Stimulated activated CD8-positive, alpha-beta memory T cell treated with anti-CD3 and anti-CD28 coated beads, Interleukin-2, amount 100 ng/mL, for 1 hour (primary cell): ENCODE measurements at regions not wholly inside any gene's neighbourhood (a gene's known extent, or its start where the extent isn't known, plus 50 kb on each side); places are given as distances from the start of the nearest gene placed in this dataset.
A peak's percentile ranks its signal among the peaks of the same experiment; 100 is the strongest.
"Not testable (repeated sequence)": the region's sequence is repeated elsewhere in the genome, so short reads cannot be mapped to it uniquely, and the experiment has no call there.

Source experiments
- DNase-seq, 2 donors: peaks; one replicate each; pipeline ENCODE4 v3.0.0-alpha.2; 2020; ENCODE audit warnings: low read depth in 2 of 2

DNA sequence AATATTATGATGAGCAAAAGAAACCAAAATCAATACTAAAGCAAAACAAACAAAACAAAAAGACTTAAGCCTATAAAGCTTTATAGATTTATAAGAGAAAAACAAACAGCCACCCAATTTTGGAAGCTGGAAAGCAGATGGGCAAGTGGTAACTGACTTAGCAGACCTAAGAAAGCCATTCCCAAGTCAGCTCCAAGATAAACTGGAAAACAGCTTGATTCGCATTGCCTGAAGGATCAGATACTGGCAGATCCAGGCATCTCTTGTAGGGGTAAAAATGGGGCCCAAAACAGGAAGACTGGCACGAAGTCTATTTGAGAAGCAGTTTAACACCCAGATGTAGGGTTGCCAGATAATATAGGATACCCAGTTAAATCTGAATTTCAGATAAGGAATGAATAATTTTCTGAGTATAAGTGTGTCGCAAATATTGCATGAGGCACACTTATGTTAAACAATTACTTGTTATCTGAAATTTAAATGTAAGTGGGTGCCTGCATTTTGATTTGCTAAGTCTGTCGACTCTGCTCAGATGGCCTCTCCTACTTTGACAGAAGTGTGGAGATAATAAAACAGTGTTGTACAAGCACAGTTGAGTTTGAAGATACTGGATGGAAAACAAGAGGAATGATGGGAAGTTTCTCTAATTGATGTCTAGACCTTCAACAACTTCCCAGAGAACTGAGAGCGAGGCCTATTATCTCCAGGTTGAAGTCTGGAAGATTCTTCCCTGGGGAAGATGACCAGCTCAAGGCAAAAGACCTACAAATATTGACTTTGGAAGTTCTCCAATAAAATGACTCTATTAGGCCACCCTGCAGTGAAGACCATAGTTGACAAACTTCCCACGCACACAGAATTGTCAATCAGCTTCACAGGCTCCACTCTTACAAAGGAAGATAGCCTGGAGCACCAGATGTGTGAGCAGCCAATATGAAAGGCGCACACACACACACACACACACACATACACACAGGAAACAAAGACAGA lies 113.4 kb downstream of the FAM50B start:
- DNase-seq = no peak

DNA sequence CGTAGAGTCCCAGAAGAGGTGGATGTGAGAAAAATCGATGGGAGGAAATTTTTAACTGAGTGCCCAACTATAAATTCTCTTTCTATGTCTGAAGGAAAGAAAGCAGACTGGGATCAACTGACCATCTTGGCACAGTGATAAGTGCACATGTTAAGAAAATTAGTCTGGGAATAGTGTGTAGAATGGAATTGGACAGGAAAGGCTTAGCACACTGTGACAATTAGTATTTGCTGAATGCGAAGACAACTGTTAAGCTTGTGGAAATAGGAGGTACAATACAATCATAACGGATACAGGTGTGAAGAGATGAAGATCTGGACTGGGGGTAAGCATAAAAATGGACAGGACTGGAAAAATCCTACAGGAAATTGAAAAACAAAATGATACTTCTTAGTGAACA lies 114.3 kb downstream of the FAM50B start:
- no peak for DNase-seq

DNA sequence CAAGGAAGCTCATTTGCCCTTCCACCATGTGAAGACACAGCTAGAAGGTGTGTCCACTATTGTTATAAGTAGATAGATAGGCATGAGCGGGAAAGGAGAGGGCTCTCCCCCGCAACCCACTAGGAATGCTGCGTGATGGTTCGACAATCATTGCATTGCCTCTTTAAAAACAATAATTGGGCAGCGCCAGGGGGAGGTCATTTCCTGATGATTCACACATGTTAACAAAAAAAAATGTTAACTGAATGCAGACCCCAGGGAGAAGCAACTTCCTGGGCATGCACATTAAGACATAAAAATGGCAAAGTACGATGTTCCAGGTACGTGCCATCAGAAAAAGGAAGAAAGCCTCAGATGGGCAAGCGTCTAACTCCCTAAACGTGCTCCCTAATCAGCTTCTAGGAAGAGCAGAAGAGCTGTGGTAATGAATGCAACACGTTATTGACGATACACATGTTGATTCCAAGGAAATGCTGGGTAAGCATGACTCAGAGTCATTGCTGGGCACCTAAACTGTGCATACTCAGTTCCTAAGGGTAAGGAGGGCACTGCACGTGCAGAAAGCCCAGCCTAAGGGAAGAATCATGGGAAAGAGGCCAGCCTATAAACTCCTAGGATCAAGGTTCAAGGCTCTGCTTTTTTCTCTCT lies 113.7 kb downstream of the FAM217A start:
- DNase-seq = no peak

DNA sequence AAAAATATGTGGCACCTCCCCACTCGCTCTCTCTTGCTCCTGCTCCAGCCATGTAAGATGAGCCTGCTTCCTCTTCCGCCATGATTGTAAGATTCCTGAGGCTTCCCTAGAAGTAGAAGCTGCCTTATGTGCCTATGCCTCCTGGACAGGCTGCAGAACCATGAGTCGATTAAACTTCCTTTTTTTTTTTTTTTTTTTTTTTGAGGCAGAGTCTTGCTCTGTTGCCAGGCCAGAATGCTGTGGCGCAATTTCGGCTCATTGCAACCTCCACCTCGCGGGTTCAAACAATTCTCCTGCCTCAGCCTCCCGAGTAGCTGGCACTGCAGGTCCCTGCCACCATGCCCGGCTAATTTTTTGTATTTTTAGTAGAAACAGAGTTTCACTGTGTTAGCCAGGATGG lies 112.5 kb downstream of the FAM217A start:
- DNase-seq = no peak

DNA sequence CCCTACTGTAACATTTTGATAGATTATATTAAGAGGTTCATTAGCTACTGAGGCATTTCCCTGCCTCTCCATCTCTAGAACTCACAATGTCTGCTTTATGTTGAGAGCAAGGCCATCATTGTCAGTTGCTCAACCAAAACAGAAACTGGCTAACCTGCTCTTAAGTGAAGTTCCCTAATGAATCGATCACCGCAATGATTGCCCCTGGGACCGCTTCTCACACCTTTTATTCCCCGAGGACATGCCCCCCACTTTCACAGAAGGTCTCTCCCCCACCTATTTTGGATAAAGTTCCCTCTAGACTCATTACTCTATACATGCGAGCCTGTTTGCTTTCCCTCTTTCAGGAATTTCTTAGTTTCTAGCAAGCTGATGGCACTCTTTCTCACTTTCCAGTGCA lies 108.8 kb downstream of the FAM217A start:
- DNase-seq = no peak

DNA sequence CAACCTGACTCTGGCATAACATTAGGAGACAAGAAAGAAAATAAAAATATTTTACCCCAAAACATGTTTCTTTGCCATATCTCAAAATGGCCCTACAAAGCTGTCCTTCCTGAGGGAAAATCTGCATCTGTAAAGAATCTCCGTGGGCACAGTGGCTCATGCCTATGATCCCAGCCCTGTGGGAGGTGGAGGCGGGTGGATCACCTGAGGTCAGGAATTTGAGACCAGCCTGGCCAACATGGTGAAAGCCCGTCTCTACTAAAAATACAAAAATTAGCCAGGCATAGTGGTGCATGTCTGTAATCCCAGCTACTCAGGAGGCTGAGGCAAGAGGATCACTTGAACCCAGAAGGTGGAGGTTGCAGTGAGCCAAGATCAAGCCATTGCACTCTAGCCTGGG lies 105.8 kb downstream of the FAM217A start:
- DNase-seq = not testable (repeated sequence)

DNA sequence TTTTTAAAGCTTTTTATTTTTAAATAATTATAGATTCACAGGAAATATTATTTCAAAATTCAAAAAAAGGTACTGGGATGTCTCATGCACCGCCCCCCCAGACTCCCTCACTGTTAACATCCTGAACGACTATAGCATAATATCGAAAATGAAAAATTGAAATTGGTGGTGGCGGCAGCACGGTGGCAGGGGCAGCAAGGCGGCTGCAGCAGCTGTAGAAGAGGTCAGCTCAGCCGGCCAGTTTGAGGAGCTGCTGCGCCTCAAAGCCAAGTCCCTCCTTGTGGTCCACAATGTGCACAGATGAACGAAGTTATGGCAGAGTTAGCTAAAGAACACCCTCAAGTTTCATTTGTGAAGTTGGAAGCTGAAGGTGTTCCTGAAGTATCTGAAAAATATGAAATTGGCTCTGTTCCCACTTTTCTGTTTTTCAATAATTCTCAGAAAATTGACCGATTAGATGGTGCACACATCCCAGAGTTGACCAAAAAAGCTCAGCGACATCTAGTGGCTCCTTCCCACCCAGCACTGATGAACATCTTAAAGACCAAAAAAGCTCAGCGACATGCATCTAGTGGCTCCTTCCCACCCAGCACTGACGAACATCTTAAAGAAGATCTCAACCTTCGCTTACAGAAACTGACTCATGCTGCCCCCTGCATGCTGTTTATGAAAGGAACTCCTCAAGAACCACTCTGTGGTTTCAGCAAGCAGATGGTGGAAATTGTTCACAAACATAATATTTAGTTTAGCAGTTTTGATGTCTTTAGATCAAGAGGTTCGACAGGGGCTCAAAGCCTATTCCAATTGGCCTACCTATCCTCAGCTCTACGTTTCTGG lies 100.8 kb downstream of the FAM217A start:
- DNase-seq = peak; percentile 5 to 13

DNA sequence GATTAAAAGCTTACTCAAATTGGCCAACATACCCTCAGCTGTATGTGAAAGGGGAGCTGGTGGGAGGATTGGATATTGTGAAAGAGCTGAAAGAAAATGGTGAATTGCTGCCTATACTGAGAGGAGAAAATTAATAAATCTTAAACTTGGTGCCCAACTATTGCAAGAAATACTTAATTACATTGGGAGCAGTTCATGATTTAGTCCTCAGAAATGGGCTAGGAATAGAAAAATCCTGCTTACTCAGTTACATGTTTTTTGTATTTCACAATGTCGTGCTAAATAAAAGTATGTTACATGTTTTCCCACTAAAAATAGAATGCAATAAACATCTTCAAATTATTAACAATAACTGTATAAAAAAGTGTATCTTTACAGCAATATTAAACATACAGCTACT lies 100.0 kb downstream of the FAM217A start:
- DNase-seq = not testable (repeated sequence)

DNA sequence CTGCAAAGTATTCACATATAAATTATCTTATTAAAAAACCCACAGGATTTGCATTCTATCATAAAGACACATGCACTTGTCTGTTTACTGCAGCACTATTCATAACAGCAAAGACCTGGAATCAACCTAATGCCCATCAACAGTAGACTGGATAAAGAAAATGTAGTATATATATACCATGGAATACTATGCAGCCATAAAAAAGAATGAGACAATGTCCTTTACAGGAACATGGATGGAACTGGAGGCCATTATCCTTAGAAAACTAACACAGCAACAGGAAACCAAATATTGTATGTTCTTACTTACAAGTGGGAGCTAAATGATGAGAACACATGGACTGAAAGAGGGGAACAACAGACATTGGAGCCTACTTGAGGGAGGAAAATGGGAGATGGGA lies 97.0 kb downstream of the FAM217A start:
- DNase-seq = no peak

DNA sequence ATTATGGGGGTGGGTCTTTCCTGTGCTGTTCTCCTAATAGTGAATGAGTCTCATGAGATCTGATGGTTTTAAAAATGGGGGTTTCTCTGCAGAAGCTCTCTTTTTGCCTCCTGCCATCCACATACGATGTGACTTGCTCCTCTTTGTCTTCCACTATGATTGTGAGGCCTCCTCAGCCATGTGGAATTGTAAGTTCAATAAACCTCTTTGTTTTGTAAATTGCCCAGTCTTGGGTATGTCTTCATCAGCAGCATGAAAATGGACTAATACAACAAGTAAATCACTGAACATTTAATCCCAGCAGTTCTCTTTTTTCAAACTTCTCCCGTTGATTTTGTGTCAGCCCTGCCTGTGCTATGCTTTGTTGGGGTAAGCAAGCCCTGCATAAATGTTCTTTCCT lies 95.2 kb downstream of the FAM217A start:
- no peak for DNase-seq

DNA sequence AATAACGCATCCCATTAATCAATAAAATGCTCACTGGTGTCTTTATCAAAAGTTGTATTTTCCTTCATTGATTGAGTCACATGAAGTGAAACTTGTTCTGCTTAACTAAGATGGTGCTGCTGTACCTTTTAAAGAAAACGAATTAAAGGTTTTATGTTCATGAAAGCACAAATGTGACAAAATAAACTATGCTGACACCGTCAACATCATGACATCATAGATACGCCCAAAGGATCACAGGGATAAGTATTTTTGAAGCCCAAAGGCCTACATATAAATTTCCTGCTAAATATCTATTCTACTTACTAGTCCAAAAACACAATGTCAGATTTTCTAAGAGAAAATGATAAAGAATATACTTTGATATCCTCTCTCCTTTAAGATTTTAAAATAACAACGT lies 94.4 kb downstream of the FAM217A start:
- DNase-seq = no peak

DNA sequence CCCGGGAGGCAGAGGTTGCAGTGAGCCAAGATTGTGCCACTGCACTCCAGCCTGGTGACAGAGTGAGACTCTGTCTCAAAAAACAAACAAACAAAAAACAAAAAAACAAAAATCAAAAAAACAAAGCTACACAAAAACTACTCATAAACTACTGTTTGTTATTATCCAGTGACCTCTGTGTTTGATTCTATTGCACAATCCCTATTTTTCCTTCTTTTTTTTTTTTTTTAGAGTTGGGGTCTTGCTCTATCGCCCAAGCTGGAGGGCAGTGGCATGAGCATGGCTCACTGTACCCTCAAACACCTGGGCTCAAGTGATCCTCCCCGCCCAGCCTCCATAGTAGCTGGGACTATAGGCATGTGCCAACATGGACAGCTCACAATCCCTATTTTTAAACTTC lies 92.7 kb downstream of the FAM217A start:
- DNase-seq = no peak

DNA sequence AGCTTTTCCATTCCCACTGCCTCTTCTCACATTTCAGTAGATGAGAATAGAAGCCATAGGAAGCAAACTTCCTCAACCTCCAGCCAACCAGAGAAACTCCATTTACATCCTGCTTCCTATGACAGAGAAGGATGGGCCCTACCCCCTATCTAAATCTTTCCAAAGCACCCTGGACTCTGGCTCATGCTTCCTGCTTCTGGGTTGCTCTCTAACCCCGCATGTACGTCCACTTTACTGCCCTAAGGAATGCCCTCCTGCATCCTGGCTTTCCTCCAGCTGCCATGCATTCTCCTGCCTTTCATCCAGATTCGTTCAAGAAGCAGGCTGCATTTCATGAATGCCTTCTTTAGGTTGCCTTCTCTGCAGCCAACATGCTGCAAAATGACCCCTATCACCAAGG lies 91.9 kb downstream of the FAM217A start:
- DNase-seq = no peak

DNA sequence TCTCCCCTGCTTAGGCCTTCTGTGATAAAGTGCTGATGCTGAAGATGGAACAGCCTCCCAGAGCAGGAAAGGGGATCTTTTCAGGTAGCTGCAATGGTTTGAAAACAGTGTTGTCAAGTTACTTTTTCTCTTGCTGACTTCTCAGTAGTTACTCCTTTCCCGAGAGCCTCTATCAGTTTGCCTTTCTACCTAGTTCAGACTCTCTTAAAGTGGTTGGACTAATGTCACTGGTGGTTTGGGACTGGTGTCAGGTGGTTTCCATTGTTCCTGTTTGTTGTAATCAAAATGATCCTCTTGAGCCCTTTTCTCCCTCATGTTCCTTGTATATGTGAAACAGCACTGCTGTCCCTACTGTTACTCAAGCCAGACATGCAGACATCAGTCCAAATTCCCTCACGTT lies 91.4 kb downstream of the FAM217A start:
- DNase-seq = no peak

DNA sequence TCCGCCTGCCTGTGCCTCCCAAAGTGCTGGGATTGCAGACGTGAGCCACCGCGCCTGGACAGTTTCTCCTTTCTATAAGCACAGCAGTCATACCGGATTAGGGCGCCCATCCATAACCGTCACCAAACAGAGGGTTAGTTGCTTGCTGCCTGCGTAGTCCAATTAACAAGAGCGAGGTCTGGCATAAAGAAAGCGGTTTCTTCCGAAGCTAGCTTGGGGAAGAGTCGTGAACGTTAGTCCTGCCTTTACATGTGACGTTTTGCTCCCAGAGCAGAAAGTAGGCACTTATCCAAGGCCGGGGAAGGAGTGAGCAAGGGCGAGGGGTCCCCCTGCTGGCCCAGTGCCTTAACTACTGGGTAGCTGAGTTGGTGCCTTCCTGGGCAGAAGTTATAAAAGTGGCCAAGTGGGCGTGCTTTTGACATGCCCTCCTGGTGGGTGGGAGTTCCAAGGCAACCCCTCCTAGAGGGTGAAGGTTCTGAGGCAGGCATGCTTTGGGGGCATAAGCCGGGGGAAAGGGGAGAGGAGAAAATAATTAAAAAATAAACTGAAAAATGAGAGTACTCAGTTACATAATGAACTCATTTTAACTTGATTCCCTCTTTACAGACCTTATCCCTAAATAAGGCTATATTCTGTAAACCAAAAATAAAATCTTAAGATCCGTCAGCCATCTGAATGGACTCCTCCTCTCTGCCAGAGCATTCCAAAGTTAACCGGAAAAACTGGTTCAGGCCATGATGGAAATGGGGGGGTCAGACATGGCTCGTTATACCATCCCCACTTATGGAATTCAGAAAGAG lies 88.0 kb downstream of the FAM217A start:
- peak; percentile 43 to 53 for DNase-seq

DNA sequence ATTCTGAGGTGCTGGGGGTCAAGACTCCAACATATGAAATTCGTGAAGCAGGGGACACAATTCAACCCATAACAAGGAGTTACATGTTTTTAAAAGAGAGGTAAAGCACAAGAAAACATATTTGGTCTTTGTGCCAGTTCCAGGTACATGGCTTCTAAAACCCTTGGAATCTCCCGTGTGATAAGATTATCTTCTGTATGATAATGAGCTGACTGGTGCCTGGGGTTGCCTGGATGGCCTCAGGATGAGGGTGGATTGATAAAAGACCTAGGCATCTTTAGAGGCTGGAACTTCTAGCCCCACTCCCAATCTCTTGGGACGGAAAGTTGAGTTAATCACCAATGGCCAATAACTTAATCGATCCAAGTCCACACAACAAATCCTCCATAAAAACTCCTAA lies 87.0 kb downstream of the FAM217A start:
- no peak for DNase-seq

DNA sequence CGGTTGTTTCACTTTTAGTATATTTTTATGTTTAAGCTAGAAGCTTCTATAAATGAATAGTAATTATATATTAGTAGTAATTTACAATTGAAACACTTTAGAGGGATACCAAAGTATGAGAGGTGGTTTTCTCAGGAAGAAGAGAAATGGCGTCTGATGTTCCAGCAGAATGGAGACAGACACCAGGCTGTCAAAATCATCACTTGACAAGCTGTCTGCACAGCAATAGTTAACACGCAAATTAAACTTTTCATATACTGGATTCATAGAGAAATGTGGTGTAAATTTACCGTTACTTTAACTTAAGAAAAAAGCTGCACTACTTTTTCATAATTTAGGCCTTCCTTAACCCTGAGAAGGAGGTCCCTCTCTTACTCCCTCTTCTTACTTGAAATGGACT lies 82.6 kb downstream of the FAM217A start:
- no peak for DNase-seq

DNA sequence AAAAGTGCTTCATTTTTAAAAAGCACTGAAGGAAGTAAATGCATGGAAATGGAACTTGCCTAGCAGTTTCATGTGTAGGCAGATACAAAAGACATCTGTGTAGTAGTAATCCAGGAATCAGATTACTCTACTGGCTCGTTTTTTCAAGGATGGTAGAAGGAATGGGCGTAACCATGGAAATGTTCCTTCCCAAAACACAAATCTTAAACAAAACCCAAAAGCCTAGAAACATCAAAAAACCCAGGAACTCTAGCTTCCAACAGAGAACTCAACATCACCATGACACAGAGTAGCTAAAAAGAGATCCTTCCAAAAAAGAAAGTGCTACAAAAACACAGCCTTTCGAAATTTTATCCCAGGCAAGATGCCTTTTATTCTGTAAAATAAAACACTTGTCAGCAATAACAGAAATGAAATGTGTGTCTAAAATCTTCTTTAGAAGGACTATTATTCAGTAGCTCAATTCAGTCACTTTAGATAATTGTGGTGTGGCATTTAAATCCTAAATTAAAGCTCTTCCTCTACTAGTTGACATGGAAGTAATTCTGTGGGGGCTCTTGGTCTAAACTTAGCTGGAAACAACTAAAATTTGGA lies 81.7 kb downstream of the FAM217A start:
- DNase-seq = no peak

DNA sequence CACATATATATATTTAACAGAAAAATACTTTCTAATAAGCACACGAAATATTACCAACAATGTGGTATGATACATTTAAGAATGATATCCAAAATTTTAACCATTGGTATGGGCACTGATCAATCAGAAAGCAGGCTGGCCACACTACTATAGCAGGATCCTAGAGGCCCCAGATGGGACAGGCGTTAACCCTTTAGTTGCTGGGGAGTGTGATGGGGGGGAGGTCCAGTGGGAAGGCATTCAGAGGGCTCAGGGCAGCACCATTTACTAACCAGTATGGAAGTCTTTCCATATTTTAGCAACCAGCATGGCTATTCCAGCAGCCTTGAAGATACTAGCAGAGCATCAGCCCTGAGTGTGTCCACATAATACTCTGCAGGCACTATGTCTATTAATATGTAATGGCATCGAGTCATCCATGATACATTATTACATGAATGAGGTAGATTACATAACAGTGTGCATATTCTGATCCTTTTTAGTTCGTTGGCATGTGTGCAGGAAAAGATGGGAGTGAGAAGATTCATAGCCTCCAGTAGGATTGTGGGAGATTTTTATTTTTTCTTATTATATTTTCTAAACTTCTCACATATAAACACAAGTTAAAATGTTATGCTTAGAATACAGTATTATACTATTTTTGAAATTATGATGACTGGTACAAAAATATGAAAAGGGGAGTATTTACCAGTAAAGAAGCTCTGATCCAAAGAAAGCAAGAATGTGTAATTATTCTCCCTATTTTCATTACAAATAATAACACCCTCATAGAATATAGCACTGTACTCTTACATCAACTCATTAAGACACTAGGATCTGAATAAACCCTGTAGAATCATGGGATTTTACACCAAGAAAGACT lies 78.9 kb downstream of the FAM217A start:
- no peak for DNase-seq

DNA sequence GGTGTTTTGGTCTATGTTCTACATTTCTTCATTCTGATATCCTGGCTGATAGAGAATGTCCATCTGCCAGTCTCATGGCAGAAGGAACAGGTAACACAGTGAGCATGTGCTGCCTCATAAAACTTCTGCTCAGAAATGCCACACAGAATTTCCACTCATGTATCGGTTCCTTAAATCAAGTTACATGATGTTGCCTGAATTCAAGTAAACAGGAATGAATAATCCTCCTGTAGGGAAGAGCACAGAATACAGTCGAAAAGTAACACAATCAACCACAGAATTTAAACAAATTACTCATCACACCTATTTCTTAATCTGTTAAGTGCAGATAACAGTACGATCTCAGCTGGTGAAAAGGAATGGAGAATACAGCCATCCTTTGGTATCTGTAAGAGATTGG lies 74.7 kb downstream of the FAM217A start:
- no peak for DNase-seq
